ENCODE measurements at regions not wholly inside any gene's neighbourhood (a gene's known extent, or its start where the extent isn't known, plus 50 kb on each side); places are given as distances from the start of the nearest gene placed in this dataset.

GRCh38 chr6:80437801-80438200, 331.3 kb downstream of the BCKDHB start:
- TF ChIP-seq POLR2A (IDR thresholded peaks at IDR 0.05) (no peak), CTCF (IDR thresholded peaks at IDR 0.05) (no peak)

Measured in lower leg skin (tissue), 3 donors.